ENCODE measurements at regions not wholly inside any gene's neighbourhood (a gene's known extent, or its start where the extent isn't known, plus 50 kb on each side); places are given as distances from the start of the nearest gene placed in this dataset.

DNA sequence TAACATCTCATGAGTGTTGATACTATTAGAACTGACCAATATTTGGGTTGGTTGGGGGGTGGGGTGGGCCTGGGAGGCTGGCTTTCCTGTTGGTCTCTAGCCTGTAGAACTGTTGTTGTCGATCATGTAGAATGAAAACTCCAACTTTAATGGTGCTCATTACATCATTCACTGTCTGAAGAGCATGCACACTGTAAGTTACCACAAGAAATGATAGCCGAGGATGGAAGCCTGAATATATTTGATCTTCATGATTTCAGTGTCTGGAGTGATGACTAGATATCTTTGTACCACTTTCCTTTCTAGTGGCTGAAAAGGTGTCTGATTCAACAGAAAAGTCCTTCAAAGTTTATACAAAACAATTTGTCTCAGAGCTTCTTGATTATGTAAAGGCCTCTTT is 123.6 kb downstream of the XCL2 start:
- WGBS, 2 experiments (ENCODE audit: extremely low coverage in 2 of 2, insufficient read length in 1 of 2) = no CpG with 5 or more reads among the region's 2 CpGs
- H3K4me2 ChIP-seq (ENCODE audit: low read depth, low read length) = no peak overlapping the region

More for the DNA sequence above, 123.6 kb downstream of the XCL2 start:
- Histone ChIP-seq H3K56ac (ENCODE audit: extremely low read depth, insufficient read depth, low read length) (no peak overlapping the region), H2BK20ac (ENCODE audit: low read depth, low read length) (no peak overlapping the region), H4K20me1 (ENCODE audit: insufficient read depth, low read length) (no peaks in the 10 kb centered on the region), H3K4me3 (ENCODE audit: insufficient read depth, low read depth, low read length) (no peak overlapping the region), H3K4me1 (ENCODE audit: control insufficient read depth, insufficient read depth, low read length) (no peaks in the 10 kb centered on the region), H3K9me1 (ENCODE audit: insufficient read depth, low read length) (no peaks in the 10 kb centered on the region), H3K9ac (ENCODE audit: low read depth, low read length) (no peak overlapping the region), H2AFZ (replicated peaks; ENCODE audit: low read length, poor library complexity) (no peak overlapping the region), H2AK9ac (replicated peaks; ENCODE audit: low read depth, low read length, poor library complexity) (no peak overlapping the region), H3K27me3 (ENCODE audit: control insufficient read depth, insufficient read depth, low read length) (no peaks in the 10 kb centered on the region), H3K18ac (ENCODE audit: low read depth, low read length) (no peak overlapping the region), H3K14ac (replicated peaks; ENCODE audit: low read depth, low read length) (no peak overlapping the region), H3K27ac (ENCODE audit: insufficient read depth, low read length) (no peak overlapping the region), H3K23ac (ENCODE audit: low read depth, low read length) (no peak overlapping the region), H4K5ac (ENCODE audit: low read depth, low read length) (no peak overlapping the region), H3K79me1 (ENCODE audit: low read depth in 1 of 2, low read length in 2 of 2) (no peaks in the 10 kb centered on the region), H2AK5ac (ENCODE audit: low read depth, low read length) (no peak overlapping the region), H3K36me3 (ENCODE audit: control insufficient read depth, insufficient read depth, low read length) (no peaks in the 10 kb centered on the region), H4K91ac (ENCODE audit: insufficient read depth, low read depth, low read length) (no peak overlapping the region), H2BK15ac (ENCODE audit: low read depth, low read length) (no peak overlapping the region), H2BK120ac (ENCODE audit: low read depth, low read length) (no peak overlapping the region), H3K4ac (ENCODE audit: low read depth, low read length) (no peak overlapping the region), H2BK5ac (ENCODE audit: low read depth, low read length, poor library complexity, severe bottlenecking) (no peak overlapping the region), H3K9me3 (ENCODE audit: control insufficient read depth, insufficient read depth, low read length) (no peaks in the 10 kb centered on the region), H4K8ac (ENCODE audit: low read depth in 2 of 2, low read length in 2 of 2) (no peak overlapping the region)
- POLR2A ChIA-PET (ENCODE audit: unreplicated experiment) = no interaction called here
- intact Hi-C loops (cut with micrococcal nuclease) (no loop called here), dilution Hi-C loops (cut with HindIII; ENCODE audit: low sequenced_read_pairs, unreplicated experiment) (no loop called here), in situ Hi-C loops (cut with MboI; ENCODE audit: low sequenced_read_pairs) (no loop called here)
- DNase-seq (no peak), ATAC-seq (ENCODE audit: low read depth) (no peak)
- no peak for TF ChIP-seq CEBPB (IDR thresholded peaks at IDR 0.05; ENCODE audit: low read depth, low read length)
- TF ChIP-seq, protein P1, sequence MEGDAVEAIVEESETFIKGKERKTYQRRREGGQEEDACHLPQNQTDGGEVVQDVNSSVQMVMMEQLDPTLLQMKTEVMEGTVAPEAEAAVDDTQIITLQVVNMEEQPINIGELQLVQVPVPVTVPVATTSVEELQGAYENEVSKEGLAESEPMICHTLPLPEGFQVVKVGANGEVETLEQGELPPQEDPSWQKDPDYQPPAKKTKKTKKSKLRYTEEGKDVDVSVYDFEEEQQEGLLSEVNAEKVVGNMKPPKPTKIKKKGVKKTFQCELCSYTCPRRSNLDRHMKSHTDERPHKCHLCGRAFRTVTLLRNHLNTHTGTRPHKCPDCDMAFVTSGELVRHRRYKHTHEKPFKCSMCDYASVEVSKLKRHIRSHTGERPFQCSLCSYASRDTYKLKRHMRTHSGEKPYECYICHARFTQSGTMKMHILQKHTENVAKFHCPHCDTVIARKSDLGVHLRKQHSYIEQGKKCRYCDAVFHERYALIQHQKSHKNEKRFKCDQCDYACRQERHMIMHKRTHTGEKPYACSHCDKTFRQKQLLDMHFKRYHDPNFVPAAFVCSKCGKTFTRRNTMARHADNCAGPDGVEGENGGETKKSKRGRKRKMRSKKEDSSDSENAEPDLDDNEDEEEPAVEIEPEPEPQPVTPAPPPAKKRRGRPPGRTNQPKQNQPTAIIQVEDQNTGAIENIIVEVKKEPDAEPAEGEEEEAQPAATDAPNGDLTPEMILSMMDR (conservative IDR thresholded peaks at IDR 0.05; ENCODE audit: low read depth, low read length) = no peak
- TF ChIP-seq RFX5 (IDR thresholded peaks at IDR 0.05; ENCODE audit: low read depth, low read length) = no peak
- no peak for TF ChIP-seq RAD21 (IDR thresholded peaks at IDR 0.05; ENCODE audit: low read length)
- TF ChIP-seq, protein P2, sequence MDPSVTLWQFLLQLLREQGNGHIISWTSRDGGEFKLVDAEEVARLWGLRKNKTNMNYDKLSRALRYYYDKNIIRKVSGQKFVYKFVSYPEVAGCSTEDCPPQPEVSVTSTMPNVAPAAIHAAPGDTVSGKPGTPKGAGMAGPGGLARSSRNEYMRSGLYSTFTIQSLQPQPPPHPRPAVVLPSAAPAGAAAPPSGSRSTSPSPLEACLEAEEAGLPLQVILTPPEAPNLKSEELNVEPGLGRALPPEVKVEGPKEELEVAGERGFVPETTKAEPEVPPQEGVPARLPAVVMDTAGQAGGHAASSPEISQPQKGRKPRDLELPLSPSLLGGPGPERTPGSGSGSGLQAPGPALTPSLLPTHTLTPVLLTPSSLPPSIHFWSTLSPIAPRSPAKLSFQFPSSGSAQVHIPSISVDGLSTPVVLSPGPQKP (IDR thresholded peaks at IDR 0.05; ENCODE audit: borderline replicate concordance, low read depth, low read length) = no peak
- TF ChIP-seq, protein P3, sequence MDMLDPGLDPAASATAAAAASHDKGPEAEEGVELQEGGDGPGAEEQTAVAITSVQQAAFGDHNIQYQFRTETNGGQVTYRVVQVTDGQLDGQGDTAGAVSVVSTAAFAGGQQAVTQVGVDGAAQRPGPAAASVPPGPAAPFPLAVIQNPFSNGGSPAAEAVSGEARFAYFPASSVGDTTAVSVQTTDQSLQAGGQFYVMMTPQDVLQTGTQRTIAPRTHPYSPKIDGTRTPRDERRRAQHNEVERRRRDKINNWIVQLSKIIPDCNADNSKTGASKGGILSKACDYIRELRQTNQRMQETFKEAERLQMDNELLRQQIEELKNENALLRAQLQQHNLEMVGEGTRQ (IDR thresholded peaks at IDR 0.05; ENCODE audit: low read depth, low read length) = no peak
- CTCF ChIA-PET = no interaction called here
- no TSS peak for BruUV-seq (replicated peaks)
